AML-193 (cell line): ENCODE measurements at regions not wholly inside any gene's neighbourhood (a gene's known extent, or its start where the extent isn't known, plus 50 kb on each side); places are given as distances from the start of the nearest gene placed in this dataset.
A peak's percentile ranks its signal among the peaks of the same experiment; 100 is the strongest.

ENCODE experiments used
- DNase-seq, 2 experiments: peaks; one replicate each; lab custom pipeline; 2025; lab: John Stamatoyannopoulos, UW

DNA sequence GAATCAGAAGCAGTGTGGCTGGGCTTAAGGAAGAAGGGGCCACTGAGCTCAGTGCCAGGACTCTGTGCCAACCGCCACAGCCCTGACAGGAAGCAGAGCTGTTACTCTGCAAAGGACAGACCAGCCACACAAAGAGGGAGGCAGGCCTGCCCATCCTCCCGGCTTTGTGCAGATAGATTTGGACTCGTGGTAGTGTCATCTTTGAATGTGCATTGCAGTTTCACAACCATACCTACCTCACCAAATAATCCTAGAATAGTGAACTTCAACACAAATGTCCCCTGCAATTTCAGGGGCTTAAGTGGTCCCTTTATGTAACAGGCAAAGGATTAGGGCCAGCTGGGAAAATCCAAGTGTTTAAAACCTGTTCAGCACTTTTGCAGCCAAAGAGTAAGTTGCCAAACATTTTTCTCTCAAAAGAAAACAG, 55.1 kb upstream of the CLDN10 start:
- peak; percentile 72 to 80 for DNase-seq

DNA sequence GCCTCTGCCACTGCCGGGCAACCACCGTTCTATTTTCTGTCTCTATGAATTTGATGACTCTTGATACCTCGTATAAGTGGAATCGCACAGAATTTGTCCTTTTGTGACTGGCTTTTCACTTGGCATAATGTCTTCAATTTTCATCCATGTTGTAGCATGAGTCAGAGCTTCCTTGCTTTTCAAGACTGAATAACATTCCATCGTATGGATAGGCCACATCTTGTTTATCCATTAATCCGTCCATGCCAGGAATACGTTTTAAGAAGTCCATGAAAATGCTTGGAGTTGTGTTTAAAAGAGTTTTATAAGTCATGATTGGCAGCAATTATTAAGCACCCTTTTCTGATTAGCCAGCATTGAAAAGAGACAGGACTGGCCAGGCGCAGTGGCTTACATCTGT, 53.6 kb upstream of the CLDN10 start:
- no peak for DNase-seq

DNA sequence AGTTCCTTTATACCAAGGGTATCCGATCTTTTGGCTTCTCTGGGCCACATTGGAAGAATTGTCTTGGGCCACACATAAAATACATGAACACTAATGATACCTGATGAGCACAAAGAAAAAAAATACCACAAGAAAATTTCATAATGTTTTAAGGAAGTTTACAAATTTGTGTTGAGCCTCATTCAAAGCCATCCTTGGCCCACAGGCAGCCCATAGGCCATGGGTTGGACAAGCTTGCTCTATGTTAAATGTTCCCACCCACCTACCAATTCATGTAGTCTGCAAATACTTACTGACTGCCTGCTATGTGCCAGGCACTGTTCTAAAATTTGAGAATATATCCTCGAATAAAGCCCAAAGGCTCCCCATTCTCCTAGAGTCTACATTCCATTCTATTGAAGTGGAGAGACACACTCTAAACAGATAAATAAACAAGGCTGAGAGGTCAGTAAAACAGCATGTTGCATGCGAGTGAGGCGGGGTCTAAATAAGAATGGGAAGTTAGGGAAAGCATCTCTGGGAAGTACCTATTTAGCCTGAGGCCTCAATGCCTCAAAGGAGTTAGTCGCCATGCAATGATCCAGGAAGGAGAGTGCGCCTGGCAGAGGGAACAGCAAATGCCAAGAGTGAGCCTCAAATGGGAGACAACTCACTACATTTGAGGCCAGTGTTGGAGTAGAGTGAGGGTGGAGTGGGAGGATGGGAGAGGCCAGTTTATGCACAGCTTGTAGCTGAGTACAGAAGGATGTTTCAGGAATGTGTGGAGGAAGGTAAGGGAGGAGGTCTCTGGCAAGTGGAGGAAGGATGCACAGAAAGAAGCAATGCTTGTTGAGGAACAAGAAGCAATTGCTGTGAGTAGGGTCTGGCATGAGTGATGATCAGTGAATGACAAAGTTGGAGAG, 52.5 kb upstream of the CLDN10 start:
- DNase-seq: peak; percentile 70 to 75

DNA sequence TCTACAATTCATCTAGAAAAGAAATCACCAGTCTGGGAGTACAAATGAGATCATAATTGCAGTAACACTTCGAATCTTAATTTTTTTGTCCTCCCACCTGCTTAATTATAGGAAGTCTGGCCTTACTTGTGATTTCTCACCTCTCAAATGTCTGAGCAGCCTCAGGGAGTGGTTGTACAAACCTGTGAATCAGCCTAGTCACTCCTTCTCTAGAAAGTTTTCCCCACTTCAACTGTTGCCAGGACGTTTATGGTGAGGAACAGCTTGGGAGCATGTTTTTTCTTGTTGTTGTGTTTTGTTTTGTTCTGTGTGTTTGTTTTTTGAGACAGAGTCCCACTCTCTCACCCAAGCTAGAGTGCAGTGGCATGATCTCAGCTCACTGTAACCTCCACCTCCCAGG, 50.3 kb upstream of the CLDN10 start:
- DNase-seq: no peak
